ENCODE measurements at regions not wholly inside any gene's neighbourhood (a gene's known extent, or its start where the extent isn't known, plus 50 kb on each side); places are given as distances from the start of the nearest gene placed in this dataset.

DNA sequence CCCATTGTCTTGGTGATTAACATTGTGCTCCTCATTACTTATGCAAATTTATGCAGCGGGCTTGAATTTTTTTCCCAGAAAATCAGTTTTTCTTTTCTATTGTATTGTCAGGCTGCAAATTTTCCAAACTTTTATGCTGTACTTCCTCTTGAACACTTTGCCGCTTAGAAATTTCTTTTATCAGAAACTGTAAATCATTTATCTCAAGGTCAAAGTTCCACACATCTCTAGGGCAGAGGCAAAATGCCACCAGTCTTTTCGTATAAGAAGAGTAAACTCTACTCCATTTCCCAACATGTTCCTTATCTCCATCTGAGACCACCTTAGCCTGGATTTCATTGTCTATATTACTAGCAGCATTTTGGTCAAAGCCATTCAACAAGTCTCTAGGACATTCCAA, 113.9 kb upstream of the OLFM3 start:
- TF ChIP-seq, protein P1, sequence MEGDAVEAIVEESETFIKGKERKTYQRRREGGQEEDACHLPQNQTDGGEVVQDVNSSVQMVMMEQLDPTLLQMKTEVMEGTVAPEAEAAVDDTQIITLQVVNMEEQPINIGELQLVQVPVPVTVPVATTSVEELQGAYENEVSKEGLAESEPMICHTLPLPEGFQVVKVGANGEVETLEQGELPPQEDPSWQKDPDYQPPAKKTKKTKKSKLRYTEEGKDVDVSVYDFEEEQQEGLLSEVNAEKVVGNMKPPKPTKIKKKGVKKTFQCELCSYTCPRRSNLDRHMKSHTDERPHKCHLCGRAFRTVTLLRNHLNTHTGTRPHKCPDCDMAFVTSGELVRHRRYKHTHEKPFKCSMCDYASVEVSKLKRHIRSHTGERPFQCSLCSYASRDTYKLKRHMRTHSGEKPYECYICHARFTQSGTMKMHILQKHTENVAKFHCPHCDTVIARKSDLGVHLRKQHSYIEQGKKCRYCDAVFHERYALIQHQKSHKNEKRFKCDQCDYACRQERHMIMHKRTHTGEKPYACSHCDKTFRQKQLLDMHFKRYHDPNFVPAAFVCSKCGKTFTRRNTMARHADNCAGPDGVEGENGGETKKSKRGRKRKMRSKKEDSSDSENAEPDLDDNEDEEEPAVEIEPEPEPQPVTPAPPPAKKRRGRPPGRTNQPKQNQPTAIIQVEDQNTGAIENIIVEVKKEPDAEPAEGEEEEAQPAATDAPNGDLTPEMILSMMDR (conservative IDR thresholded peaks at IDR 0.05 in 1 of 2, IDR thresholded peaks at IDR 0.05 in 1 of 2; ENCODE audit: low read depth in 1 of 2, low read length in 2 of 2) = no peak
- TF ChIP-seq EZH2 (IDR thresholded peaks at IDR 0.05; ENCODE audit: low read length, missing control alignments) = no peak

Measured in fibroblast of lung (primary cell).